ENCODE measurements at regions not wholly inside any gene's neighbourhood (a gene's known extent, or its start where the extent isn't known, plus 50 kb on each side); places are given as distances from the start of the nearest gene placed in this dataset.

- POLR2A ChIA-PET, result no interaction called here
- TF ChIP-seq CTCF (IDR thresholded peaks at IDR 0.05; ENCODE audit: insufficient read depth, low read depth, low read length), result no peak
- CTCF ChIA-PET, result no interaction called here
These were observed 136.9 kb upstream of the SAMSN1 start for GRCh38 chr21:14683063-14683462.

GRCh38 chr21:14678973-14679574, 133.0 kb upstream of the SAMSN1 start:
- POLR2A ChIA-PET, result no interaction called here
- H3K27me3 ChIP-seq (ENCODE audit: control insufficient read depth, insufficient read depth, low read length), result no peaks in the 10 kb centered on the region
- CTCF ChIA-PET, result no interaction called here
- no peak for DNase-seq (ENCODE audit: low read depth)
- no peak for TF ChIP-seq CTCF (IDR thresholded peaks at IDR 0.05; ENCODE audit: insufficient read depth, low read depth, low read length)
- H3K36me3 ChIP-seq (ENCODE audit: control insufficient read depth, insufficient read depth, low read length), result no peaks in the 10 kb centered on the region
- H3K4me3 ChIP-seq (ENCODE audit: low read depth, low read length), result no peak overlapping the region

More at GRCh38 chr21:14683063-14683462, 136.9 kb upstream of the SAMSN1 start:
- DNase-seq (ENCODE audit: low read depth), result no peak
- no peak overlapping the region for H3K4me3 ChIP-seq (ENCODE audit: low read depth, low read length)
- no peaks in the 10 kb centered on the region for H3K27me3 ChIP-seq (ENCODE audit: control insufficient read depth, insufficient read depth, low read length)
- no peaks in the 10 kb centered on the region for H3K36me3 ChIP-seq (ENCODE audit: control insufficient read depth, insufficient read depth, low read length)

GRCh38 chr21:14677639-14678179, 131.6 kb upstream of the SAMSN1 start:
- CTCF ChIA-PET, result no interaction called here

GRCh38 chr21:14677013-14677412, 130.9 kb upstream of the SAMSN1 start:
- Histone ChIP-seq H3K4me3 (ENCODE audit: low read depth, low read length) (no peak overlapping the region), H3K27me3 (ENCODE audit: control insufficient read depth, insufficient read depth, low read length) (no peaks in the 10 kb centered on the region), H3K36me3 (ENCODE audit: control insufficient read depth, insufficient read depth, low read length) (no peaks in the 10 kb centered on the region)
- TF ChIP-seq CTCF (IDR thresholded peaks at IDR 0.05; ENCODE audit: insufficient read depth, low read depth, low read length), result no peak
- CTCF ChIA-PET, result no interaction called here
- no peak for DNase-seq (ENCODE audit: low read depth)
- POLR2A ChIA-PET, result no interaction called here

More at GRCh38 chr21:14677639-14678179, 131.6 kb upstream of the SAMSN1 start:
- H3K36me3 ChIP-seq (ENCODE audit: control insufficient read depth, insufficient read depth, low read length), result no peaks in the 10 kb centered on the region
- no peaks in the 10 kb centered on the region for H3K27me3 ChIP-seq (ENCODE audit: control insufficient read depth, insufficient read depth, low read length)
- TF ChIP-seq CTCF (IDR thresholded peaks at IDR 0.05; ENCODE audit: insufficient read depth, low read depth, low read length), result no peak
- POLR2A ChIA-PET, result no interaction called here
- H3K4me3 ChIP-seq (ENCODE audit: low read depth, low read length), result no peak overlapping the region
- DNase-seq (ENCODE audit: low read depth), result no peak

- ChIA-PET POLR2A (no interaction called here), CTCF (interaction anchor here (1.1 kb wide), 1 partner anchor 12 kb away, joined by 5 read pairs; no protein-coding TSS in a partner anchor)
- no peak overlapping the region for H3K4me3 ChIP-seq (ENCODE audit: low read depth, low read length)
These were observed 129.8 kb upstream of the SAMSN1 start for GRCh38 chr21:14675774-14676530.

More at GRCh38 chr21:14675774-14676530, 129.8 kb upstream of the SAMSN1 start:
- H3K27me3 ChIP-seq (ENCODE audit: control insufficient read depth, insufficient read depth, low read length), result no peaks in the 10 kb centered on the region
- DNase-seq (ENCODE audit: low read depth), result no peak
- no peak for TF ChIP-seq CTCF (IDR thresholded peaks at IDR 0.05; ENCODE audit: insufficient read depth, low read depth, low read length)
- no peaks in the 10 kb centered on the region for H3K36me3 ChIP-seq (ENCODE audit: control insufficient read depth, insufficient read depth, low read length)
